H1 (cell line): ENCODE measurements at regions not wholly inside any gene's neighbourhood (a gene's known extent, or its start where the extent isn't known, plus 50 kb on each side); places are given as distances from the start of the nearest gene placed in this dataset.

ENCODE experiments used
- CTCF ChIA-PET: fragments of 300-600 bp; sonication (Branson Sonifier 250); formaldehyde crosslinking; loops from one replicate; lab custom pipeline; 2021; ENCODE audit not compliant: partially characterized antibody; lab: Charles Lee
- POLR2A ChIA-PET: fragments of 300-600 bp; sonication (Branson Sonifier 250); formaldehyde crosslinking; loops from one replicate; lab custom pipeline; 2021; ENCODE audit warnings: inconsistent platforms; ENCODE audit not compliant: partially characterized antibody; lab: Charles Lee
- DNase-seq, 2 experiments: peaks; one replicate each; pipeline versions ENCODE4 v3.0.0 to v3.0.0-alpha.2; 2010 to 2022; ENCODE audit warnings: low spot score in 2 of 2, low read depth in 1 of 2, mixed read lengths in 1 of 2
- FAIRE-seq: peaks from 2 replicates; lab custom pipeline; 2011; peaks lifted over from hg19 to GRCh38; lab: Jason Lieb, UNC
- H2AFZ ChIP-seq: 2 replicates; pipeline ENCODE4 v1.8.1; 2012; ENCODE audit warnings: low read length, inconsistent platforms
- H2AK5ac ChIP-seq: 2 replicates; pipeline ENCODE4 v1.6.1; 2013; ENCODE audit warnings: low read depth, low read length
- H2BK120ac ChIP-seq: replicated peaks from 2 replicates; pipeline ENCODE3; 2013; ENCODE audit warnings: low read depth, low read length, inconsistent platforms
- H2BK12ac ChIP-seq: 2 replicates; pipeline ENCODE4 v1.6.1; 2013; ENCODE audit warnings: low read depth, low read length
- H2BK15ac ChIP-seq: 2 replicates; pipeline ENCODE4 v1.6.1; 2013; ENCODE audit warnings: low read length
- H2BK20ac ChIP-seq: 2 replicates; pipeline ENCODE4 v1.6.1; 2013; ENCODE audit warnings: low read length
- H2BK5ac ChIP-seq: 2 replicates; pipeline ENCODE4 v1.6.1; 2013; ENCODE audit warnings: low read depth, low read length
- H3K14ac ChIP-seq: 2 replicates; pipeline ENCODE4 v1.6.1; 2013; ENCODE audit warnings: inconsistent platforms; ENCODE audit not compliant: insufficient read length
- H3K18ac ChIP-seq: 2 replicates; pipeline ENCODE4 v1.6.1; 2013; ENCODE audit warnings: low read length; ENCODE audit errors: extremely low read depth
- H3K23ac ChIP-seq: 2 replicates; pipeline ENCODE4 v1.6.1; 2013; ENCODE audit warnings: inconsistent platforms; ENCODE audit not compliant: insufficient read length
- H3K23me2 ChIP-seq: 2 replicates; pipeline ENCODE4 v1.6.1; 2013; ENCODE audit warnings: low read depth, low read length
- H3K27ac ChIP-seq: 2 replicates; pipeline ENCODE4 v1.6.1; 2011; ENCODE audit warnings: low read depth, low read length, inconsistent platforms
- H3K27me3 ChIP-seq, 4 experiments: replicated peaks in 1 of 4; 1 replicate in 1 of 4; 2 replicates in 3 of 4; pipeline versions ENCODE4 v1.6.1 to v1.8.1; 2011 to 2013; ENCODE audit warnings: low read length in 3 of 4, mild to moderate bottlenecking in 3 of 4, inconsistent platforms in 2 of 4, mixed read lengths in 2 of 4, moderate library complexity in 1 of 4; ENCODE audit not compliant: control insufficient read depth in 3 of 4, insufficient read depth in 3 of 4; ENCODE audit errors: extremely low read depth in 1 of 4
- H3K36me3 ChIP-seq, 4 experiments: 2 replicates each; pipeline versions ENCODE4 v1.6.1 to v1.8.1; 2011 to 2013; ENCODE audit warnings: mild to moderate bottlenecking in 4 of 4, low read length in 3 of 4, moderate library complexity in 2 of 4, control low read depth in 1 of 4, inconsistent platforms in 1 of 4; ENCODE audit not compliant: insufficient read depth in 4 of 4, control insufficient read depth in 2 of 4
- H3K4ac ChIP-seq: replicated peaks from 2 replicates; pipeline ENCODE3; 2013; ENCODE audit warnings: low read length, low read depth, mixed read lengths, inconsistent platforms; ENCODE audit not compliant: insufficient read length
- H3K4me1 ChIP-seq, 4 experiments: replicated peaks in 1 of 4; 1 replicate in 1 of 4; 2 replicates in 3 of 4; pipeline versions ENCODE4 v1.6.1 to v1.8.1; 2011 to 2013; ENCODE audit warnings: low read length in 3 of 4, inconsistent platforms in 2 of 4, mixed read lengths in 1 of 4; ENCODE audit not compliant: insufficient read depth in 4 of 4, control insufficient read depth in 3 of 4
- H3K4me2 ChIP-seq, 2 experiments: 2 replicates each; pipeline versions ENCODE4 v1.6.1 to v1.8.1; 2011 to 2013; ENCODE audit warnings: low read depth in 2 of 2, low read length in 2 of 2, control low read depth in 1 of 2, inconsistent platforms in 1 of 2, mild to moderate bottlenecking in 1 of 2; ENCODE audit not compliant: insufficient read depth in 1 of 2
- H3K4me3 ChIP-seq, 4 experiments: fragments of 200-600, 300-600 bp in 1 of 4; sonication (generic), shearing (Covaris generic), sonication (Bioruptor Twin) in 1 of 4; 2 replicates each; pipeline versions ENCODE4 v1.5.1 to v1.8.1; 2011 to 2016; ENCODE audit warnings: low read length in 4 of 4, low read depth in 3 of 4, control low read depth in 2 of 4, inconsistent platforms in 2 of 4, mild to moderate bottlenecking in 2 of 4, mixed read lengths in 1 of 4, moderate library complexity in 1 of 4; ENCODE audit not compliant: insufficient read depth in 2 of 4; ENCODE audit errors: extremely low read depth in 1 of 4
- H3K56ac ChIP-seq: replicated peaks from 2 replicates; pipeline ENCODE3; 2013; ENCODE audit warnings: low read depth, mild to moderate bottlenecking, mixed read lengths, low read length, inconsistent platforms; ENCODE audit not compliant: insufficient read length
- H3K79me1 ChIP-seq: 2 replicates; pipeline ENCODE4 v1.6.1; 2013; ENCODE audit warnings: low read depth, low read length, control low read depth
- H3K79me2 ChIP-seq, 2 experiments: 2 replicates each; pipeline versions ENCODE4 v1.6.1 to v1.8.1; 2012 to 2013; ENCODE audit warnings: low read length in 2 of 2, mild to moderate bottlenecking in 2 of 2, inconsistent platforms in 1 of 2; ENCODE audit not compliant: insufficient read depth in 2 of 2, control insufficient read depth in 1 of 2
- H3K9ac ChIP-seq, 4 experiments: replicated peaks in 1 of 4; 1 replicate in 1 of 4; 2 replicates in 3 of 4; pipeline versions ENCODE4 v1.6.1 to v1.8.1; 2011 to 2013; ENCODE audit warnings: low read depth in 3 of 4, low read length in 3 of 4, control low read depth in 2 of 4, mild to moderate bottlenecking in 2 of 4, moderate library complexity in 2 of 4, inconsistent platforms in 1 of 4; ENCODE audit errors: extremely low read depth in 1 of 4
- H3K9me3 ChIP-seq, 2 experiments: 2 replicates each; pipeline versions ENCODE4 v1.6.1 to v1.8.1; 2012 to 2013; ENCODE audit warnings: mild to moderate bottlenecking in 2 of 2, moderate library complexity in 2 of 2, control low read depth in 1 of 2, inconsistent platforms in 1 of 2, low read depth in 1 of 2, low read length in 1 of 2, mixed read lengths in 1 of 2; ENCODE audit not compliant: insufficient read depth in 2 of 2
- H4K20me1 ChIP-seq, 2 experiments: replicated peaks in 1 of 2; 2 replicates each; pipeline versions ENCODE3 to v1.8.1; 2011 to 2013; ENCODE audit warnings: inconsistent platforms in 2 of 2, low read length in 2 of 2, mild to moderate bottlenecking in 1 of 2; ENCODE audit not compliant: insufficient read depth in 2 of 2, control insufficient read depth in 1 of 2
- H4K5ac ChIP-seq: 2 replicates; pipeline ENCODE4 v1.6.1; 2013; ENCODE audit warnings: low read length, low read depth, mixed read lengths, inconsistent platforms; ENCODE audit not compliant: insufficient read length
- H4K8ac ChIP-seq: 2 replicates; pipeline ENCODE4 v1.8.0; 2013; ENCODE audit warnings: mild to moderate bottlenecking, moderate library complexity, low read length, inconsistent platforms; ENCODE audit not compliant: insufficient read depth; ENCODE audit errors: extremely low read depth
- H4K91ac ChIP-seq: replicated peaks from 2 replicates; pipeline ENCODE3; 2013; ENCODE audit warnings: low read length, mixed read lengths, inconsistent platforms; ENCODE audit not compliant: insufficient read length
- BRCA1 ChIP-seq: IDR thresholded peaks from 2 replicates; pipeline ENCODE4 v1.6.1; 2012; ENCODE audit warnings: low read depth, low read length, improper control_type of control experiment
- EGR1 ChIP-seq: IDR thresholded peaks from 2 replicates; pipeline ENCODE4 v1.6.1; 2011; ENCODE audit warnings: low read depth, low read length, borderline replicate concordance
- KDM1A ChIP-seq: fragments of 200-600, 300-600 bp; sonication (generic); IDR thresholded peaks from 2 replicates; pipeline ENCODE4 v1.7.1; 2016; ENCODE audit warnings: mild to moderate bottlenecking, low read length, borderline replicate concordance
- POLR2AphosphoS5 ChIP-seq: IDR thresholded peaks from 2 replicates; pipeline ENCODE4 v1.6.1; 2011; ENCODE audit warnings: low read depth, low read length
- TAF1 ChIP-seq: IDR thresholded peaks from 2 replicates; pipeline ENCODE4 v1.6.1; 2011; ENCODE audit warnings: mild to moderate bottlenecking, low read depth, low read length
- ZNF274 ChIP-seq: IDR thresholded peaks from 2 replicates; pipeline ENCODE4 v1.7.0; 2012; ENCODE audit warnings: low read length, borderline replicate concordance; ENCODE audit errors: extremely low read depth

GRCh38 chr7:9120331-9120730 is 686.9 kb downstream of the NXPH1 start:
- H3K9me3 ChIP-seq, result no peaks in the 10 kb centered on the region
- H3K18ac ChIP-seq, result no peak overlapping the region
- POLR2A ChIA-PET, result no interaction called here
- H4K5ac ChIP-seq, result no peak overlapping the region
- H3K4ac ChIP-seq, result no peak overlapping the region
- no peaks in the 10 kb centered on the region for H3K79me2 ChIP-seq
- H3K9ac ChIP-seq, result no peak overlapping the region
- H3K27ac ChIP-seq, result no peak overlapping the region
- H3K79me1 ChIP-seq, result no peaks in the 10 kb centered on the region
- H3K23me2 ChIP-seq, result no peaks in the 10 kb centered on the region; the same call in 1 of the 2 replicates
- H2BK15ac ChIP-seq, result no peak overlapping the region
- H4K91ac ChIP-seq, result no peak overlapping the region
- H2AFZ ChIP-seq, result peak overlapping the region; percentile 48; the same call in 1 of the 2 replicates
- H3K36me3 ChIP-seq, result no peaks in the 10 kb centered on the region
- no peak overlapping the region for H2BK5ac ChIP-seq
- H2BK20ac ChIP-seq, result no peak overlapping the region
- H3K4me2 ChIP-seq, result no peak overlapping the region
- H3K14ac ChIP-seq, result no peak overlapping the region
- peak; percentile 52 for FAIRE-seq
- H3K4me3 ChIP-seq, result no peak overlapping the region
- no peaks in the 10 kb centered on the region for H4K20me1 ChIP-seq
- H3K56ac ChIP-seq, result no peak overlapping the region
- H3K27me3 ChIP-seq, result no peaks in the 10 kb centered on the region
- no peak overlapping the region for H2BK120ac ChIP-seq
- H2BK12ac ChIP-seq, result no peak overlapping the region
- no peak for TF ChIP-seq KDM1A
- no peak for TF ChIP-seq EGR1
- TF ChIP-seq POLR2AphosphoS5, result no peak
- TF ChIP-seq TAF1, result no peak
- no peak for TF ChIP-seq BRCA1
- TF ChIP-seq ZNF274, result no peak
- TF ChIP-seq, all 59 proteins: peak for 0
- Histone ChIP-seq H4K8ac (no peak overlapping the region), H3K4me1 (no peaks in the 10 kb centered on the region), H3K23ac (no peak overlapping the region), H2AK5ac (no peak overlapping the region)
- CTCF ChIA-PET, result no interaction called here
- DNase-seq, result no peak
